CD4-positive, alpha-beta T cell treated with Interleukin-1 beta for 1 hour (primary cell): ENCODE measurements at regions not wholly inside any gene's neighbourhood (a gene's known extent, or its start where the extent isn't known, plus 50 kb on each side); places are given as distances from the start of the nearest gene placed in this dataset.
A peak's percentile ranks its signal among the peaks of the same experiment; 100 is the strongest.
"Not testable (repeated sequence)": the region's sequence is repeated elsewhere in the genome, so short reads cannot be mapped to it uniquely, and the experiment has no call there.

Experiments used
- DNase-seq, 2 donors: peaks; one replicate each; pipeline ENCODE4 v3.0.0-alpha.2; 2020 to 2022

- no peak for DNase-seq
Measured at GRCh38 chr4:123603165-123603564, 206.6 kb downstream of the SPRY1 start.

DNA sequence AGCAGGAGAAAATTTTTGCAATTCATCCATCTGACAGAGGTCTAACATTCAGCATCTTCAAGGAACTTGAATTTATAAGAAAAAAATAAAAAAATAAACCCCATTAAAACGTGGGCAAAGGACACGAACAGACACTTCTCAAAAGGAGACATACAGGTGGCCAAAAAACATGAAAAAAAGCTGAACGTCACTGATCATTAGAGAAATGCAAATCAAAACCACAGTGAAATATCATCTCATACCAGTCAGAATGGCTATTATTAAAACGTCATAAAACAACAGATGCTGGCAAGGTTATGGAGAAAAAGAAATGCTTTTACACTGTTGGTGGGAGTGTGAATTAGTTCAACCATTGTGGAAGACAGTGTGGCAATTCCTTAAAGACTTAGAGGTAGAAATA is 209.2 kb downstream of the SPRY1 start:
- DNase-seq: not testable (repeated sequence)

- DNase-seq: no peak
Measured at GRCh38 chr4:123606336-123606735, 209.7 kb downstream of the SPRY1 start.

- DNase-seq: no peak
Measured at GRCh38 chr4:123606946-123607542, 210.4 kb downstream of the SPRY1 start.

GRCh38 chr4:123609829-123610228 is 213.2 kb downstream of the SPRY1 start:
- no peak for DNase-seq

- DNase-seq: no peak
Measured at GRCh38 chr4:123613586-123614344, 217.2 kb downstream of the SPRY1 start.

GRCh38 chr4:123615901-123616300 is 219.3 kb downstream of the SPRY1 start:
- DNase-seq: no peak

DNA sequence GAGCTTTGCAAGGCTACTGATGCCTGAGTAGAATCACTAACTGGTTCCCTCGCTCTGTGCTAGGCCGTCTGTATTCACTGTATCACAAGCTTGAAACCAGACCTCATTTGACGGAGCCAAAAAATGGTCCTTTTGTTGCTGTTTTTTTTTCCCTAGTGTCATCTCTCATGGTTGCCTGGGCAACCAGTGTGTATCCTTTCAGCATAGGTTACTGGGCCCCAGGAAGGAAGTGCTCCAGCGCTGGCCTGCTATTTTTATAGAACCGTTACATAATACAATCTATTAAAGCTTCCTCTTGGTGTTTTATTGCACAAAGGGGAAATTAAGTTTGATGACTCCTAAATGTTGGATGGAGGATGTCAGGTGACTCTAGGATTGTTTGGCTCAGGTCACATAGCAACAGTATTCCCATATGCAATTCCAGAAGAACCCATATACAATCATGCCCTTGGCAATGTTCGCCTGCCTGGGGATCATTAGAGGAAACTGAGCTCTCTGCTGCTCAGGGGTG is 220.4 kb downstream of the SPRY1 start:
- DNase-seq: peak; percentile 72 to 84

GRCh38 chr4:123617791-123618190 is 221.2 kb downstream of the SPRY1 start:
- DNase-seq: no peak

GRCh38 chr4:123618606-123619005 is 222.0 kb downstream of the SPRY1 start:
- DNase-seq: peak in 1 of 2 donors; percentile 5

DNA sequence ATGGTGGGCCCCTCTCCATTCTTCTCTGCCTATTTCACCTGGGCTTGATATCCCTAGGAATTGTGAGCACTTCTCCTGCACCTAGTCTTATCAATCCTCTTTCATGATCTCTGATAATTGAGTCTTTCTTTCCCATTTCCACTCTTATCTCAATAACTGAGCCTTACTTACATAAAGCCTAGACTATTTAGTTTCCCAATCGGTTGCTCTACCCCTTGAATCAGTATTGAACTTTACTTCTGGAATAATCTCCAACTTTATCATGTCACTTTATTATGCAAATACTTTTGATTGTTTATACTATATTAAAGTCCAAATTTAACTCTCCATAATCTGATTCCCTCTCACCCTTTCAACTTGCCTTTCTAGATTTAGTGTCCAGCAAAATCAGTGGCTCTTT is 222.7 kb downstream of the SPRY1 start:
- no peak for DNase-seq

- no peak for DNase-seq
Measured at GRCh38 chr4:123619895-123620294, 223.3 kb downstream of the SPRY1 start.

DNA sequence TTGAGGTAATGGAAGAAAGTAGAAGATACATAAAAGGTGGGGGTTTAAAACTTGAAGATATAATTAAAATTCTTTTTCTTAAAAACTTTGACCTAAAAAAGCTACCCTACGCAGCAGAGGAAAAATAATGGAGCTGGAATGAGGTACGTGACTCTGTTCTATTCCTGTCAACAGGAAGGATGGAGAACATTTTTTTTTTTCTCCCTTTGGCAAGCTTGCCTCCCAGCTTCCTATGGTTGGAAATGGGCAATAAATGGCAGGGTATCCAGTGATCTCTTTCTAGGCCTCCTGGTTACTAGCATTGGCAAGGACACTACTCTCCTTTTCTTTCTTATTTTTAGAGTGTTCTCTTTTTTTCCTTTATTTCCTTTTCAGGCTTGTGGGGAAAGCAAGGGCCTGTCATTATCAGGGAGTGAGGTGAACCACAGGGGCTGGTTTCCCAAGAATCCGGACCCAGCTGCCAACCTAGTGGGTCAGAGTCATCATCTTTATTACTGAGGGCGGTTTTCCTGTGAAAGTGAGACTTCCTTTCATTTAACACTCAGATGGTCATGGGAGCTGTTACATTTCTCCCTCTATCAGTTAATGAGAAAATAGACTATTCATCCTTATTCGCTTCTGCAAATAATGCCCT is 224.6 kb downstream of the SPRY1 start:
- no peak for DNase-seq

GRCh38 chr4:123622572-123622971 is 226.0 kb downstream of the SPRY1 start:
- DNase-seq: no peak

DNA sequence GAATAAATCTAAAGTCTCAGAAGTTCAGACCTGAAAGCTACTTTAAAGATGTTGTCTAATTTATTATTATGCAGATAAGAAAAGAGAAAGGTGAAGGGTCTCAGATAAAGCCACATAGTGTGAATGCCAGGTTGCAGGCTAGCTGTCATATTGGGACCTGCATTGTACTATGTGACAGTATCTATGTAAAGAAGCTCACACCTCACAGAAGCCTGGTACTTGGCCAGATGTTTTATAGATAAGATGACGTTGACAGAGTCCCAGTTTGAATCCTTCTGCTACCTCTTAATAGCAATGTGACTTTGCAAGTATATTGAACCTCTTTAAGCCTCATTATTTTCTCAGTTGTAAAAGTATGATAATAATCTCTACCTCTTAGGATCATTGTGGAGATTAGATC is 227.0 kb downstream of the SPRY1 start:
- no peak for DNase-seq

GRCh38 chr4:123624959-123625358 is 228.4 kb downstream of the SPRY1 start:
- no peak for DNase-seq

DNA sequence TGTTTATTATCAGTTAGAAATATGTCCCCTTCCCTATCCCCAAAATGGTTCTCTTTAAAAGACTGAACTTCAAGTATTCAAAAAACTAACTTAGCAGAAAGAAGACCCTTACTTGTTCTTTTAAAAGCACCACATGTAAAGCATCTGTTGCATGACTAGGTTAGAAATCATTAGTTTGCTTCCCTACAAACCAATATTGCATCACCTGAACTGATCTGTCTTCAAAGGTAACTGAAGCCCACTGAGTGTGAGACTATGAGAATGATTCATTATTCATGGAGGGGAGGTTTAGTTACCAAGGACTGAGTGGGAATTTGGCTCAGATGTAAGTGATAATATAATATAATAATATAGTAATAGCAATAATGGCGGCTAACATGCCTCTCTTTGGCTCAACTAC is 231.7 kb downstream of the SPRY1 start:
- no peak for DNase-seq

DNA sequence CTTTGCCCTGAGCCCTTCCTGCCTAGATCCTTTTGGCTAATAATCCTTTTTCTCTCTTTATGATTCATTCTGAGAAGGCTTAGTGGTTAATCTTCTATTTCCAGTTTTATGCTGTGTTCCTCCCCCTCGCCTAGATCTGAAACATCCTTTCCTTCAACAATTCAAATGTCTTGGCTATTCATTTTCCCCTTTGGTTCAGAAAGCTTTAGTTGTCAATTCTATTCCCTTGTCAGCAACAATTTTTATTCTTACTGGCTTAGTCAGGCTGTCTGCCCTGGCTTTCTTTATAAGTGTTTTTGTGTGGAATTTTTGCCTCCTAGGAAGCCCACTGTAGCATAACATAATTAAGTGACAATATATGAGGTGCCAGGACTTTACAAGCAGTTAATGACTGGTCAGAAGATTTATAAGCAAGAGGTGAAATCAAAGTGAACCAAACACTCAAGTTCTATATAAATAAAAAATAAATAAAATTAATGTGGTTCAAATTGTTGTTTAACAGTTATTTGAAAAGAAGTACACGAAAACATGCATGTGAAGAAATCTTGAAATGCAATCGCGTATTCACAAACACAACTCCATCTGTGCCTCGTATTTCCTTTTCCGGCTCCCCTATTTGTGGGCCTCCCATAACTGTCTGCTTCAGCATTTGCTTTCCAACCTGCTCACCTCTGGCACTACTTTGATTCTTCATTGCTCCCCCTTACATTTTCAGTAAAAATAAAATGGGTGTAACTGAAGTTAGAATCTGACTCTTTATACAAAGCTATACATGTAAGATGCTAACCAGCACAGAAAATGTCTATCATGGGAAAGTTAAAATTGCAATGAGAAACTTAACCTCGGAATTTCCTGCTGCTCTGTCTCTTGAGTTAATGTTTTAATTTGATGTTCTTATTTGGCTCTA is 235.4 kb downstream of the SPRY1 start:
- no peak for DNase-seq

- no peak for DNase-seq
Measured at GRCh38 chr4:123632693-123633030, 236.1 kb downstream of the SPRY1 start.

- DNase-seq: no peak
Measured at GRCh38 chr4:123638834-123639233, 242.2 kb downstream of the SPRY1 start.

DNA sequence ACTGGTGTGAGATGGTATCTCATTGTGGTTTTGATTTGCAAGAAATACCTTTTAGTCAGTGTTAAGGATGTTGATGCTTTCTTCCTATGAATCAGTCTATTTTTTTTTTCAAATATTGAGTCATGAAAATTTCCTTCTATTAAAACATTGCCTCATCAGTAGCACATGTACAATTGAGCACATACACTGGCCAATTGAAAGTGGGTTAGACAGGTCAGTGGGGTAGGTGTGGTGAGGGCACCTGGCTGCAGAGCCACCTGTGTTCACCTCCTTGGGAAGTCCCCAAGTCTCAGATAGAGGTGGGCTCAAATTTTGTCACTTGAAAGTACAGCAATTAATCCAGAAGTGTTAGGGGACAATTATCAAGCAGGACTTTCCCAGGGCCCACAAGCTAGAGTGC is 243.7 kb downstream of the SPRY1 start:
- DNase-seq: no peak

DNA sequence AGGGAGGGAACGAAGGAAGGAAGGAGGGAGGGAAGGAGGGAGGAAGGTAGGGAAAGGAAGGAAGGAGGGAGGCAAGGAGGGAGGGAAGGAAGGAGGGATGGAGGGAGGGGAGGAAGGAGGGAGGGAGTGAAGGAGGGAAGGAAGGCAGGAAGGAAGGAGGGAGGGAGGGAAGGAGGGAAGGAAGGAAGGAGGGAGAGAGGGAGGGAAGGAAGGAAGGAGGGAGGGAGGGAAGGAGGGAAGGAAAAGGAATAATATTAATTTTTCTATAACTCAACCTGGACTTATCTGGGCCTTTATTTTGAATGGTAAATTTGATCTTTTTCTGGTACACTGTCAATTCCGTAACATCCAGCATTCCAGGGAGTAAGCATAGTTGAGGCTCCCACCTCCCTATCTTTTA is 244.2 kb downstream of the SPRY1 start:
- no peak for DNase-seq

GRCh38 chr4:123643691-123644090 is 247.1 kb downstream of the SPRY1 start:
- no peak for DNase-seq
